WTC11 (cell line): ENCODE measurements at regions not wholly inside any gene's neighbourhood (a gene's known extent, or its start where the extent isn't known, plus 50 kb on each side); places are given as distances from the start of the nearest gene placed in this dataset.

ENCODE experiments used
- ATAC-seq: fragments of 200-7000 bp; cut with Tn5 transposase; 2 replicates; pipeline ENCODE4 v1.10.0; 2021; ENCODE audit warnings: mild to moderate bottlenecking, moderate library complexity
- CTCF ChIA-PET: fragments of 300-600 bp; sonication (Branson Sonifier 250); formaldehyde crosslinking; loops from one replicate; lab custom pipeline; 2021; ENCODE audit warnings: antibody characterized with exemption; lab: Charles Lee
- POLR2A ChIA-PET: fragments of 350-600 bp; sonication (Branson Sonifier 250); formaldehyde crosslinking; loops from one replicate; lab custom pipeline; 2021; ENCODE audit warnings: antibody characterized with exemption; lab: Charles Lee
- DNase-seq: peaks from one replicate; pipeline ENCODE4 v3.0.0; 2021; ENCODE audit warnings: low spot score
- H3K27ac Mint-ChIP-seq: 2 replicates; pipeline ENCODE4 v1.8.0; 2021; ENCODE audit warnings: mixed read lengths
- H3K27me3 Mint-ChIP-seq: 2 replicates; pipeline ENCODE4 v1.8.0; 2021; ENCODE audit warnings: low read depth, mild to moderate bottlenecking, moderate library complexity, mixed read lengths
- H3K36me3 Mint-ChIP-seq: 2 replicates; pipeline ENCODE4 v1.8.0; 2021; ENCODE audit warnings: mixed read lengths
- H3K4me1 Mint-ChIP-seq: 2 replicates; pipeline ENCODE4 v1.8.0; 2022; ENCODE audit warnings: mixed read lengths
- H3K4me3 Mint-ChIP-seq: 2 replicates; pipeline ENCODE4 v1.8.0; 2021; ENCODE audit warnings: mild to moderate bottlenecking, moderate library complexity, mixed read lengths
- H3K9me3 Mint-ChIP-seq: 2 replicates; pipeline ENCODE4 v1.8.0; 2021; ENCODE audit warnings: mixed read lengths
- AFF4 ChIP-seq: sonication (generic); formaldehyde crosslinking; IDR thresholded peaks from 2 replicates; pipeline ENCODE4 v1.8.1; 2023; ENCODE audit warnings: mild to moderate bottlenecking, missing genetic modification reagents, borderline replicate concordance
- ATF1 ChIP-seq: sonication (generic); formaldehyde crosslinking; IDR thresholded peaks from 2 replicates; pipeline ENCODE4 v1.8.1; 2023; ENCODE audit warnings: mild to moderate bottlenecking, moderate library complexity, missing genetic modification reagents
- ATF3 ChIP-seq: sonication (generic); formaldehyde crosslinking; conservative IDR thresholded peaks from 2 replicates; pipeline ENCODE4 v1.8.1; 2022; ENCODE audit warnings: mild to moderate bottlenecking, missing genetic modification reagents
- CREB1 ChIP-seq: sonication (generic); formaldehyde crosslinking; IDR thresholded peaks from 2 replicates; pipeline ENCODE4 v1.8.0; 2023; ENCODE audit warnings: mild to moderate bottlenecking, missing genetic modification reagents
- E2F1 ChIP-seq: sonication (generic); formaldehyde crosslinking; IDR thresholded peaks from 2 replicates; pipeline ENCODE4 v1.8.0; 2022; ENCODE audit warnings: mild to moderate bottlenecking, missing genetic modification reagents
- FOXP1 ChIP-seq: sonication (generic); formaldehyde crosslinking; IDR thresholded peaks from 2 replicates; pipeline ENCODE4 v1.8.0; 2022; ENCODE audit warnings: missing genetic modification reagents, mild to moderate bottlenecking, moderate library complexity, borderline replicate concordance
- FOXP4 ChIP-seq: sonication (generic); formaldehyde crosslinking; IDR thresholded peaks from 2 replicates; pipeline ENCODE4 v1.8.0; 2022; ENCODE audit warnings: mild to moderate bottlenecking, missing genetic modification reagents
- GTF2I ChIP-seq: fragments of 250-450 bp; sonication (Bioruptor Pico); conservative IDR thresholded peaks from 2 replicates; pipeline ENCODE4 v1.4.0; 2021; ENCODE audit warnings: mild to moderate bottlenecking
- HMGA2 ChIP-seq: fragments of 250-450 bp; sonication (Bioruptor Pico); IDR thresholded peaks from 2 replicates; pipeline ENCODE4 v1.4.0; 2021; ENCODE audit warnings: mild to moderate bottlenecking, moderate library complexity
- IRF2 ChIP-seq: sonication (generic); formaldehyde crosslinking; IDR thresholded peaks from 2 replicates; pipeline ENCODE4 v1.8.0; 2022; ENCODE audit warnings: low read depth, missing genetic modification reagents, borderline replicate concordance
- KAT7 ChIP-seq: sonication (generic); formaldehyde crosslinking; IDR thresholded peaks from 2 replicates; pipeline ENCODE4 v1.8.1; 2023; ENCODE audit warnings: missing genetic modification reagents, mild to moderate bottlenecking, borderline replicate concordance
- MAX ChIP-seq: sonication (generic); formaldehyde crosslinking; IDR thresholded peaks from 2 replicates; pipeline ENCODE4 v1.8.0; 2022; ENCODE audit warnings: mild to moderate bottlenecking, missing genetic modification reagents
- MLX ChIP-seq: sonication (generic); formaldehyde crosslinking; IDR thresholded peaks from 2 replicates; pipeline ENCODE4 v1.8.1; 2023; ENCODE audit warnings: mild to moderate bottlenecking, missing genetic modification reagents, moderate library complexity
- MYBL2 ChIP-seq: sonication (generic); formaldehyde crosslinking; IDR thresholded peaks from 2 replicates; pipeline ENCODE4 v1.8.1; 2023; ENCODE audit warnings: mild to moderate bottlenecking, moderate library complexity, missing genetic modification reagents
- NR1H2 ChIP-seq: sonication (generic); formaldehyde crosslinking; IDR thresholded peaks from 2 replicates; pipeline ENCODE4 v1.9.0; 2021; ENCODE audit warnings: mild to moderate bottlenecking, moderate library complexity, missing genetic modification reagents
- SMAD3 ChIP-seq: sonication (generic); formaldehyde crosslinking; IDR thresholded peaks from 2 replicates; pipeline ENCODE4 v1.8.0; 2022; ENCODE audit warnings: missing genetic modification reagents, mild to moderate bottlenecking, borderline replicate concordance
- SMAD4 ChIP-seq: sonication (generic); formaldehyde crosslinking; IDR thresholded peaks from 2 replicates; pipeline ENCODE4 v1.8.0; 2022; ENCODE audit warnings: mild to moderate bottlenecking, missing genetic modification reagents
- ZNF121 ChIP-seq: sonication (generic); formaldehyde crosslinking; IDR thresholded peaks from 2 replicates; pipeline ENCODE4 v1.8.0; 2023; ENCODE audit warnings: missing genetic modification reagents
- ZNF138 ChIP-seq: sonication (generic); formaldehyde crosslinking; conservative IDR thresholded peaks from 2 replicates; pipeline ENCODE4 v1.8.1; 2022; ENCODE audit warnings: mild to moderate bottlenecking, moderate library complexity, missing genetic modification reagents

GRCh38 chr3:39558775-39559306 lies 91.4 kb downstream of the MOBP start:
- CTCF ChIA-PET: no interaction called here

GRCh38 chr3:39559543-39559942 lies 92.1 kb downstream of the MOBP start:
- no peak overlapping the region for H3K27ac Mint-ChIP-seq
- H3K9me3 Mint-ChIP-seq: peaks cover 19% of the 10 kb centered on the region
- H3K36me3 Mint-ChIP-seq: peaks cover 7% of the 10 kb centered on the region; the same call in 1 of the 2 replicates
- ChIA-PET POLR2A (no interaction called here), CTCF (no interaction called here)
- no peak overlapping the region for H3K4me3 Mint-ChIP-seq
- no peaks in the 10 kb centered on the region for H3K4me1 Mint-ChIP-seq
- ATAC-seq: no peak
- H3K27me3 Mint-ChIP-seq: no peaks in the 10 kb centered on the region
- DNase-seq: no peak
- TF ChIP-seq SMAD4 (CRISPR knock-in tag) (no peak), E2F1 (CRISPR knock-in tag) (no peak), ZNF121 (CRISPR knock-in tag) (no peak)

More at GRCh38 chr3:39558775-39559306, 91.4 kb downstream of the MOBP start:
- POLR2A ChIA-PET: no interaction called here
- no peak for TF ChIP-seq ATF3
- TF ChIP-seq KAT7 (CRISPR knock-in tag): no peak
- no peak for TF ChIP-seq CREB1 (CRISPR knock-in tag)
- TF ChIP-seq GTF2I (CRISPR knock-in tag): no peak
- no peak for TF ChIP-seq FOXP1 (CRISPR knock-in tag)
- TF ChIP-seq ATF1 (CRISPR knock-in tag): no peak
- TF ChIP-seq AFF4 (CRISPR knock-in tag): no peak
- peaks cover 26% of the 10 kb centered on the region for H3K9me3 Mint-ChIP-seq
- H3K4me1 Mint-ChIP-seq: no peaks in the 10 kb centered on the region
- no peak overlapping the region for H3K27ac Mint-ChIP-seq
- no peak for DNase-seq
- peaks cover 2% of the 10 kb centered on the region for H3K27me3 Mint-ChIP-seq
- H3K36me3 Mint-ChIP-seq: peaks cover 10% of the 10 kb centered on the region
- no peak overlapping the region for H3K4me3 Mint-ChIP-seq
- ATAC-seq: no peak

GRCh38 chr3:39568508-39568907 lies 101.0 kb downstream of the MOBP start:
- Mint-ChIP-seq H3K4me1 (no peaks in the 10 kb centered on the region), H3K27me3 (no peaks in the 10 kb centered on the region), H3K27ac (no peak overlapping the region), H3K4me3 (no peak overlapping the region), H3K9me3 (peaks cover 11% of the 10 kb centered on the region), H3K36me3 (peaks cover 2% of the 10 kb centered on the region; the same call in 1 of the 2 replicates)
- no peak for ATAC-seq
- POLR2A ChIA-PET: no interaction called here
- DNase-seq: no peak
- CTCF ChIA-PET: interaction anchor here (1.3 kb wide), 1 partner anchor 121 kb away, joined by 4 read pairs; no protein-coding TSS in a partner anchor
- TF ChIP-seq SMAD4 (CRISPR knock-in tag) (no peak), ZNF138 (no peak), MYBL2 (no peak), ATF1 (CRISPR knock-in tag) (no peak), MAX (CRISPR knock-in tag) (no peak), MLX (CRISPR knock-in tag) (no peak), AFF4 (CRISPR knock-in tag) (no peak), SMAD3 (CRISPR knock-in tag) (no peak), FOXP4 (no peak), NR1H2 (no peak), ATF3 (no peak), HMGA2 (CRISPR knock-in tag) (no peak), IRF2 (CRISPR knock-in tag) (no peak)
